ENCODE measurements at regions not wholly inside any gene's neighbourhood (a gene's known extent, or its start where the extent isn't known, plus 50 kb on each side); places are given as distances from the start of the nearest gene placed in this dataset.

GRCh38 chr13:53605326-53605725, 576.7 kb downstream of the OLFM4 start:
- Histone ChIP-seq H4K20me1 (replicated peaks in 1 of 2; ENCODE audit: control insufficient read depth in 1 of 2, insufficient read depth in 2 of 2, low read length in 2 of 2) (no peaks in the 10 kb centered on the region), H3K18ac (ENCODE audit: extremely low read depth, low read length) (no peak overlapping the region), H3K4ac (replicated peaks; ENCODE audit: insufficient read length, low read depth, low read length) (no peak overlapping the region), H2BK12ac (ENCODE audit: low read depth, low read length) (no peak overlapping the region), H4K5ac (ENCODE audit: insufficient read length, low read depth, low read length) (no peak overlapping the region), H4K8ac (ENCODE audit: extremely low read depth, insufficient read depth, low read length) (no peak overlapping the region), H2AFZ (ENCODE audit: low read length) (no peak overlapping the region), H2AK5ac (ENCODE audit: low read depth, low read length) (no peak overlapping the region), H3K56ac (replicated peaks; ENCODE audit: insufficient read length, low read depth, low read length) (no peak overlapping the region), H3K27ac (ENCODE audit: low read depth, low read length) (no peak overlapping the region), H4K91ac (replicated peaks; ENCODE audit: insufficient read length, low read length) (no peak overlapping the region), H3K27me3 (replicated peaks in 1 of 4; ENCODE audit: control insufficient read depth in 3 of 4, extremely low read depth in 1 of 4, insufficient read depth in 3 of 4, low read length in 3 of 4) (peaks cover 0 to 1% (median 0%) of the 10 kb centered on the region in 4 experiments; a peak in 1 of 7 replicates), H2BK20ac (ENCODE audit: low read length) (no peak overlapping the region), H2BK15ac (ENCODE audit: low read length) (no peak overlapping the region), H3K9me3 (ENCODE audit: insufficient read depth in 2 of 2, low read depth in 1 of 2, low read length in 1 of 2) (no peaks in the 10 kb centered on the region), H3K79me2 (ENCODE audit: control insufficient read depth in 1 of 2, insufficient read depth in 2 of 2, low read length in 2 of 2) (no peaks in the 10 kb centered on the region), H3K14ac (ENCODE audit: insufficient read length) (no peak overlapping the region), H3K4me3 (ENCODE audit: extremely low read depth in 1 of 4, insufficient read depth in 2 of 4, low read depth in 3 of 4, low read length in 4 of 4) (no peak overlapping the region), H3K23me2 (ENCODE audit: low read depth, low read length) (no peaks in the 10 kb centered on the region), H3K9ac (replicated peaks in 1 of 4; ENCODE audit: extremely low read depth in 1 of 4, low read depth in 3 of 4, low read length in 3 of 4) (no peak overlapping the region), H3K23ac (ENCODE audit: insufficient read length) (no peak overlapping the region), H3K79me1 (ENCODE audit: low read depth, low read length) (no peaks in the 10 kb centered on the region), H2BK5ac (ENCODE audit: low read depth, low read length) (no peak overlapping the region), H2BK120ac (replicated peaks; ENCODE audit: low read depth, low read length) (no peak overlapping the region), H3K4me2 (ENCODE audit: insufficient read depth in 1 of 2, low read depth in 2 of 2, low read length in 2 of 2) (no peak overlapping the region), H3K4me1 (replicated peaks in 1 of 4; ENCODE audit: control insufficient read depth in 3 of 4, insufficient read depth in 4 of 4, low read length in 3 of 4) (no peaks in the 10 kb centered on the region), H3K36me3 (ENCODE audit: control insufficient read depth in 2 of 4, insufficient read depth in 4 of 4, low read length in 3 of 4) (no peaks in the 10 kb centered on the region)
- TF ChIP-seq RFX5 (IDR thresholded peaks at IDR 0.05; ENCODE audit: borderline replicate concordance, low read depth, low read length) (no peak), SP2 (IDR thresholded peaks at IDR 0.05; ENCODE audit: low read length) (no peak), CREB1 (IDR thresholded peaks at IDR 0.05) (no peak), CBX5 (IDR thresholded peaks at IDR 0.05; ENCODE audit: low read depth, low read length) (no peak)
- WGBS, 2 experiments (ENCODE audit: extremely low coverage in 1 of 2, insufficient coverage in 1 of 2, insufficient read length in 1 of 2, insufficient replicate concordance in 2 of 2, low coverage in 1 of 2, low lambda C conversion rate in 2 of 2, missing lambda C conversion rate in 1 of 2): 94% methylated on average over 1 of the region's 1 CpG; no CpG with 5 or more reads in 1 of the 2 experiments
- CTCF ChIA-PET (ENCODE audit: partially characterized antibody): no interaction called here
- DNase-seq (ENCODE audit: low read depth in 1 of 2, low spot score in 2 of 2): no peak
- FAIRE-seq: no peak
- POLR2A ChIA-PET (ENCODE audit: partially characterized antibody): no interaction called here
